ENCODE measurements at regions not wholly inside any gene's neighbourhood (a gene's known extent, or its start where the extent isn't known, plus 50 kb on each side); places are given as distances from the start of the nearest gene placed in this dataset.

DNA sequence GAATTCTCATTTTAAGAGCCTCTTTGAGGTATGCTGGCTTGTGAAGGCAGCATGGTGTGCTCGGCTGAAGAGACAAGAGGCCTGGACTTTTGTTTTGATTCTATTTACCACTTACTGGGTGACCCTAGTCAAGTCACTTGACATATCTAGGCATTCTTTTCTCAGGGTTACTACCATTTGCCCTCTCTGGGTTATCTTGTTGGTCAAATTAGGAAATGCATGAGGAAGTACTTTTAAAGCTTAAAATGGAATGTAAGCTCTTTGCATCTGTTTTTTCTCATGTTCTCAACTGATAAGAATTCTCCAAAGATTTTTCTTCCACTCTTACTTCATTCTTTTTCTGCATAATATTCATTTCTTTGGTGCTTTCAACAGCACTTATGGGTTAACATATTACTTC lies 173.1 kb downstream of the PLK2 start:
- Histone ChIP-seq H3K27me3 (replicated peaks; ENCODE audit: insufficient read depth, low read depth, low read length, poor library complexity) (no peaks in the 10 kb centered on the region), H3K27ac (ENCODE audit: low read depth, low read length, poor library complexity, severe bottlenecking) (no peak overlapping the region), H3K4me1 (ENCODE audit: insufficient read depth, low read length, poor library complexity, severe bottlenecking) (no peaks in the 10 kb centered on the region), H3K9me3 (ENCODE audit: low read depth, low read length, poor library complexity, severe bottlenecking) (no peaks in the 10 kb centered on the region), H3K4me3 (ENCODE audit: low read depth, low read length, poor library complexity, severe bottlenecking) (no peak overlapping the region), H3K36me3 (ENCODE audit: insufficient read depth, low read length, poor library complexity, severe bottlenecking) (no peaks in the 10 kb centered on the region)
- no peak for DNase-seq (ENCODE audit: low spot score)
- intact Hi-C loops (cut with micrococcal nuclease; ENCODE audit: unreplicated experiment) = no loop called here
- no TSS peak for BruUV-seq (replicated peaks)
- POLR2A ChIA-PET (ENCODE audit: low non-redundant PET) = no interaction called here
- no peak for TF ChIP-seq EZH2 (IDR thresholded peaks at IDR 0.05; ENCODE audit: borderline replicate concordance, low read depth, low read length, poor library complexity, severe bottlenecking)
- TF ChIP-seq, protein P1, sequence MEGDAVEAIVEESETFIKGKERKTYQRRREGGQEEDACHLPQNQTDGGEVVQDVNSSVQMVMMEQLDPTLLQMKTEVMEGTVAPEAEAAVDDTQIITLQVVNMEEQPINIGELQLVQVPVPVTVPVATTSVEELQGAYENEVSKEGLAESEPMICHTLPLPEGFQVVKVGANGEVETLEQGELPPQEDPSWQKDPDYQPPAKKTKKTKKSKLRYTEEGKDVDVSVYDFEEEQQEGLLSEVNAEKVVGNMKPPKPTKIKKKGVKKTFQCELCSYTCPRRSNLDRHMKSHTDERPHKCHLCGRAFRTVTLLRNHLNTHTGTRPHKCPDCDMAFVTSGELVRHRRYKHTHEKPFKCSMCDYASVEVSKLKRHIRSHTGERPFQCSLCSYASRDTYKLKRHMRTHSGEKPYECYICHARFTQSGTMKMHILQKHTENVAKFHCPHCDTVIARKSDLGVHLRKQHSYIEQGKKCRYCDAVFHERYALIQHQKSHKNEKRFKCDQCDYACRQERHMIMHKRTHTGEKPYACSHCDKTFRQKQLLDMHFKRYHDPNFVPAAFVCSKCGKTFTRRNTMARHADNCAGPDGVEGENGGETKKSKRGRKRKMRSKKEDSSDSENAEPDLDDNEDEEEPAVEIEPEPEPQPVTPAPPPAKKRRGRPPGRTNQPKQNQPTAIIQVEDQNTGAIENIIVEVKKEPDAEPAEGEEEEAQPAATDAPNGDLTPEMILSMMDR (conservative IDR thresholded peaks at IDR 0.05; ENCODE audit: low read depth, low read length) = no peak
- CTCF ChIA-PET = no interaction called here

DNA sequence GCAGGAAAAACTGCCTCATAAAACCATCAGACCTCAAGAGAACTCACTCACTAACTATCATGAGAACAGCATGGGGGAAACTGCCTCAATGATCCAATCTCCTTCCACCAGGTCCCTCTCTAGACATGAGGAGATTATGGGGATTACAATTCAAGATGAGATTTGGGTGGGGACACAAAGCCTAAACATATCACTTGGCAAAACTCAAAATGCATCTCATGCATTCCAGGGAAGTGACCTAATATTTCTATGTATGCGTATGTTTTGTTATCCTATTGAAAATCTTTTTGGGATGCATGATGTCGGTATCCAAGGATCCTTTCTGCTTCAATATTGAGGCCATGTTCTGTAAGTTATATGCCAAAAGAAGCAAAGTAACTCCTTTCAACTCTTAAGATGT lies 174.0 kb downstream of the PLK2 start:
- Histone ChIP-seq H3K9me3 (ENCODE audit: low read depth, low read length, poor library complexity, severe bottlenecking) (no peaks in the 10 kb centered on the region), H3K27ac (ENCODE audit: low read depth, low read length, poor library complexity, severe bottlenecking) (no peak overlapping the region), H3K36me3 (ENCODE audit: insufficient read depth, low read length, poor library complexity, severe bottlenecking) (no peaks in the 10 kb centered on the region), H3K4me1 (ENCODE audit: insufficient read depth, low read length, poor library complexity, severe bottlenecking) (no peaks in the 10 kb centered on the region), H3K27me3 (replicated peaks; ENCODE audit: insufficient read depth, low read depth, low read length, poor library complexity) (no peaks in the 10 kb centered on the region), H3K4me3 (ENCODE audit: low read depth, low read length, poor library complexity, severe bottlenecking) (no peak overlapping the region)
- no peak for DNase-seq (ENCODE audit: low spot score)
- intact Hi-C loops (cut with micrococcal nuclease; ENCODE audit: unreplicated experiment) = no loop called here
- no TSS peak for BruUV-seq (replicated peaks)
- ChIA-PET POLR2A (ENCODE audit: low non-redundant PET) (no interaction called here), CTCF (no interaction called here)
- TF ChIP-seq, protein P1 (conservative IDR thresholded peaks at IDR 0.05; ENCODE audit: low read depth, low read length) = no peak
- TF ChIP-seq EZH2 (IDR thresholded peaks at IDR 0.05; ENCODE audit: borderline replicate concordance, low read depth, low read length, poor library complexity, severe bottlenecking) = no peak

DNA sequence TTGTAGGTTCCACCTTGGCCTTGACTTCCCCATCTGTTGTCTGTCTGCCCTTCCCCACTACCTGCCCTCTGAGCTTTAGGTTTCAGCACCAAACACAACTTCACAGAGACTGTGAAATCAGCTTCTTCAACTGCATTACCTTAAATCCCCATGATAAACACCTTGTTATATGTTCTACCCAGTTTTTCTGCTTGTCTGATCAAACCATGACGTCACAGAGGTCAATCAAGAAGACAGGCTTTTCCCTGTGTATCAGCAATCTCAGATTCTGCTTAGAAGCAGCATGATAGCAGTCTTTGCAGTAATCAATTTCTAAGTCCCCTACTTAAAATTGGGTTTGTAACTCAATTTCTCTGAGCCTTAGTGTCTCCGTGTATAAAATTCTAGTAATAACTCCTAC lies 175.0 kb downstream of the PLK2 start:
- intact Hi-C loops (cut with micrococcal nuclease; ENCODE audit: unreplicated experiment) = no loop called here
- ChIA-PET CTCF (no interaction called here), POLR2A (ENCODE audit: low non-redundant PET) (no interaction called here)
- no peak for TF ChIP-seq EZH2 (IDR thresholded peaks at IDR 0.05; ENCODE audit: borderline replicate concordance, low read depth, low read length, poor library complexity, severe bottlenecking)
- TF ChIP-seq, protein P1 (conservative IDR thresholded peaks at IDR 0.05; ENCODE audit: low read depth, low read length) = no peak
- Histone ChIP-seq H3K9me3 (ENCODE audit: low read depth, low read length, poor library complexity, severe bottlenecking) (no peaks in the 10 kb centered on the region), H3K4me3 (ENCODE audit: low read depth, low read length, poor library complexity, severe bottlenecking) (no peak overlapping the region), H3K27ac (ENCODE audit: low read depth, low read length, poor library complexity, severe bottlenecking) (no peak overlapping the region), H3K27me3 (replicated peaks; ENCODE audit: insufficient read depth, low read depth, low read length, poor library complexity) (no peaks in the 10 kb centered on the region), H3K36me3 (ENCODE audit: insufficient read depth, low read length, poor library complexity, severe bottlenecking) (no peaks in the 10 kb centered on the region), H3K4me1 (ENCODE audit: insufficient read depth, low read length, poor library complexity, severe bottlenecking) (no peaks in the 10 kb centered on the region)
- DNase-seq (ENCODE audit: low spot score) = no peak
- no TSS peak for BruUV-seq (replicated peaks)
